Vagina (tissue), 2 donors: ENCODE measurements at regions not wholly inside any gene's neighbourhood (a gene's known extent, or its start where the extent isn't known, plus 50 kb on each side); places are given as distances from the start of the nearest gene placed in this dataset.

Experiments
- DNase-seq, 2 donors: peaks; one replicate each; pipeline ENCODE4 v3.0.0-alpha.2; 2017; ENCODE audit errors: extremely low spot score in 2 of 2
- H3K27ac ChIP-seq: fragments of 200-600 bp; sonication (generic); one replicate; pipeline ENCODE4 v1.5.1; 2019
- H3K27me3 ChIP-seq: fragments of 200-600 bp; sonication (generic); one replicate; pipeline ENCODE4 v1.5.1; 2019
- H3K36me3 ChIP-seq, 2 donors: fragments of 200-600 bp; sonication (generic); one replicate each; pipeline ENCODE4 v1.5.1; 2017 to 2019
- H3K4me1 ChIP-seq: fragments of 200-600 bp; sonication (generic); one replicate; pipeline ENCODE4 v1.5.1; 2019
- H3K4me3 ChIP-seq, 2 donors: fragments of 200-600 bp; sonication (generic); 1 replicate in 1 of 2; 2 replicates in 1 of 2; pipeline ENCODE4 v1.5.1; 2016 to 2019
- H3K9me3 ChIP-seq: fragments of 200-600 bp; sonication (generic); one replicate; pipeline ENCODE4 v1.5.1; 2019
- CTCF ChIP-seq, 3 experiments: fragments of 450-650 bp in 2 of 3; fragments of 200-600 bp in 1 of 3; sonication (generic) in 1 of 3; IDR thresholded peaks; one replicate each; pipeline ENCODE4 v1.5.1; 2017 to 2019; ENCODE audit warnings: antibody characterized with exemption in 3 of 3, mild to moderate bottlenecking in 2 of 3, moderate library complexity in 2 of 3
- POLR2A ChIP-seq, 2 donors: fragments of 450-650 bp; IDR thresholded peaks; one replicate each; pipeline ENCODE4 v1.6.1; 2017; ENCODE audit warnings: antibody characterized with exemption in 2 of 2, mild to moderate bottlenecking in 2 of 2, moderate library complexity in 2 of 2
- POLR2AphosphoS5 ChIP-seq, 2 donors: sonication (generic); formaldehyde crosslinking; IDR thresholded peaks; one replicate each; pipeline ENCODE4 v1.9.0; 2017; ENCODE audit warnings: antibody characterized with exemption in 2 of 2, mild to moderate bottlenecking in 2 of 2, low read depth in 1 of 2; ENCODE audit not compliant: insufficient read depth in 1 of 2
- intact Hi-C: fragments of 100-400 bp; cut with DNase I; formaldehyde crosslinking; loops from one replicate; pipeline ENCODE4 v1.15.1; 2023

DNA sequence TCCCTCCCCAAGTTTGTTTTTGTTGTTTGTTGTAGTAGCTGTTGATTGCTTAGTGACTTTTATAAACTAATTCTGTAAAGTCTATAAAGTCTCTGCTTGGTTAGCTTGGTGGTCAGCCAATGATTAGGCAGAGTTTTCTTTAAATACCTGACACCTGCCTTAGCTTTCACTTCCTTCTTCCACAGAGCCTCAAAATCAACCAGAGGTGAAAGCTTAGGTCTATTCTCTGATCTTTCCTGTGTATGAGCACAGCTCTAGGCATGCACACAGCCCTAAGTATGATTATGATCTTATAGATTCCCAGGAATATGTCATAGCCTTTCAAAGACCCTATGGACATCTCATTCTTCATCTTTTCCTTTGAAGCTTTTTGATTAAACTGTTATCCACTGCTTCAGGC, 514.7 kb downstream of the AACS start:
- H3K4me3 ChIP-seq, result no peak overlapping the region
- no peaks in the 10 kb centered on the region for H3K4me1 ChIP-seq
- peaks cover 9% of the 10 kb centered on the region for H3K9me3 ChIP-seq

DNA sequence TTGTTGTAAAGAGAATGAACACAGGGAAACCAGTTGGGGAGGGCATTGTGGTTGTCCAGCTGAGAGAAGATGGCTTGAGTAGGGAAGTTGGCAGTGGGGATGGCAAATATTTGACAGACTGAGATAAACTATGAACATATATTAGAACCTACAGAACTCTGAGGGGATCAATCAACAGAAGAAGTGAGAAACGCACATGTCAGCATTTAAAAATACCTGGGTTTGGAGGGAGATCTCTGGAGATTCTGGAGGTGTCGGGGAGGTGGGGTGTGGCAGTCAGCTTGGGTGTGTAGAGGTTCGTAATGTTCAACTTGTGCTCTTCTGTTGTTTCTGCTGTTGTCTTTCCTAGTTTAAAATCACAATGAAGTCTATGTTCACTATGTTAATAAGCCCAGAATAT, 517.8 kb downstream of the AACS start:
- Histone ChIP-seq H3K27me3 (no peaks in the 10 kb centered on the region), H3K4me1 (no peaks in the 10 kb centered on the region), H3K9me3 (peaks cover 9% of the 10 kb centered on the region), H3K27ac (no peak overlapping the region), H3K4me3 (no peak overlapping the region), H3K36me3 (no peaks in the 10 kb centered on the region)
- no peak for DNase-seq
- intact Hi-C loops, result no loop called here
- TF ChIP-seq CTCF (IDR thresholded peaks at IDR 0.05), result no peak
- no peak for TF ChIP-seq POLR2AphosphoS5 (IDR thresholded peaks at IDR 0.05; ENCODE audit: insufficient read depth in 1 of 2, low read depth in 1 of 2)
- no peak for TF ChIP-seq POLR2A (IDR thresholded peaks at IDR 0.05)

More for the DNA sequence above, 514.7 kb downstream of the AACS start:
- no peak overlapping the region for H3K27ac ChIP-seq
- H3K27me3 ChIP-seq, result no peaks in the 10 kb centered on the region
- DNase-seq, result no peak
- H3K36me3 ChIP-seq, result no peaks in the 10 kb centered on the region
- TF ChIP-seq CTCF (IDR thresholded peaks at IDR 0.05) (no peak), POLR2AphosphoS5 (IDR thresholded peaks at IDR 0.05; ENCODE audit: insufficient read depth in 1 of 2, low read depth in 1 of 2) (no peak)
- intact Hi-C loops, result no loop called here

GRCh38 chr12:125586441-125586840, 521.2 kb downstream of the AACS start:
- no peak for DNase-seq
- H3K27ac ChIP-seq, result no peak overlapping the region
- TF ChIP-seq POLR2AphosphoS5 (IDR thresholded peaks at IDR 0.05; ENCODE audit: insufficient read depth in 1 of 2, low read depth in 1 of 2), result no peak
- no peak for TF ChIP-seq POLR2A (IDR thresholded peaks at IDR 0.05)
- no peak for TF ChIP-seq CTCF (IDR thresholded peaks at IDR 0.05)
- H3K36me3 ChIP-seq, result no peaks in the 10 kb centered on the region
- intact Hi-C loops, result no loop called here
- no peaks in the 10 kb centered on the region for H3K27me3 ChIP-seq
- no peaks in the 10 kb centered on the region for H3K9me3 ChIP-seq
- H3K4me1 ChIP-seq, result no peaks in the 10 kb centered on the region
- H3K4me3 ChIP-seq, result no peak overlapping the region

DNA sequence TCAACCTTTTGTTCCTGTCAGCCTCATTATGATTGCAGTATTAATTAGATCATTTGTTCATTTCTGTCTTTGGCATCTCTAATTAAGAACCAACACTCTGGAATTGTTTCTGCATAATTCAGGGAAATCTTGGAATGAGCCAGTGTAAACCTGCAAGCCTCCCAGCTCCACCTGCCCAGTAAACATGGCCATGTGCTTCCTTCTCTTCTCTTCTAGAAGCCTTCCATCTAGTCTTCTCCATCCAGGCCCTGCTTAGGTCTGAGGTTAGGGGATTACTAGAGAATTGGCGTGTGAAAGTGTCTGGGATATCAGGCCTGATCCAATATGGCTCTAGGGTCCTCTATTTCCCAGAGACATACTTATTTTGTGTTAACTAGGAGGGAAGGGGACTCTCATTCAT, 528.0 kb downstream of the AACS start:
- H3K27me3 ChIP-seq, result no peaks in the 10 kb centered on the region
- H3K4me1 ChIP-seq, result no peaks in the 10 kb centered on the region
- intact Hi-C loops, result no loop called here
- no peak for DNase-seq
- H3K4me3 ChIP-seq, result no peak overlapping the region
- H3K36me3 ChIP-seq, result no peaks in the 10 kb centered on the region
- no peaks in the 10 kb centered on the region for H3K9me3 ChIP-seq
- H3K27ac ChIP-seq, result no peak overlapping the region
- no peak for TF ChIP-seq POLR2AphosphoS5 (IDR thresholded peaks at IDR 0.05; ENCODE audit: insufficient read depth in 1 of 2, low read depth in 1 of 2)
- no peak for TF ChIP-seq CTCF (IDR thresholded peaks at IDR 0.05)
- TF ChIP-seq POLR2A (IDR thresholded peaks at IDR 0.05), result no peak

DNA sequence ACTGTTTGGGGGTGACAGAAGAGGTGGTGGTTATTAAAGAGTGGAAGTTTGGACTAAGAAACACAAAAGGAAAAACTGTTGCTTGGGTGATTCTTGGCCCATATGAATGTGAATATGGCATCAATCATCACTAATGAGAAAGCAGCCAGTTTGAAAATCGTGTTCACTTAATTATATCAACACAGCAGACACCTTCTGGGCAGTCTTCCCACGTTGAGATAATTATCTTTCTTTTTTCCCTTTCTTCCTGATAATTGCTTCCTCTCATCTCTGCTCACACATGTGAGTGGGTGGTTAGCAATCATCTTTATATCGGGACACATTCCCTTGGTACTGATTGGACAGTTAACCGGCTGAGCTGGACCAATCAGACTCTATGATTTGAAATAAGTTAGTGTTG, 539.7 kb downstream of the AACS start:
- intact Hi-C loops, result no loop called here
- DNase-seq, result no peak
- Histone ChIP-seq H3K4me1 (no peaks in the 10 kb centered on the region), H3K27me3 (no peaks in the 10 kb centered on the region), H3K9me3 (no peaks in the 10 kb centered on the region), H3K36me3 (no peaks in the 10 kb centered on the region), H3K27ac (no peak overlapping the region), H3K4me3 (no peak overlapping the region)
- TF ChIP-seq CTCF (IDR thresholded peaks at IDR 0.05) (no peak), POLR2AphosphoS5 (IDR thresholded peaks at IDR 0.05; ENCODE audit: insufficient read depth in 1 of 2, low read depth in 1 of 2) (no peak), POLR2A (IDR thresholded peaks at IDR 0.05) (no peak)
